ENCODE measurements at regions not wholly inside any gene's neighbourhood (a gene's known extent, or its start where the extent isn't known, plus 50 kb on each side); places are given as distances from the start of the nearest gene placed in this dataset.

DNA sequence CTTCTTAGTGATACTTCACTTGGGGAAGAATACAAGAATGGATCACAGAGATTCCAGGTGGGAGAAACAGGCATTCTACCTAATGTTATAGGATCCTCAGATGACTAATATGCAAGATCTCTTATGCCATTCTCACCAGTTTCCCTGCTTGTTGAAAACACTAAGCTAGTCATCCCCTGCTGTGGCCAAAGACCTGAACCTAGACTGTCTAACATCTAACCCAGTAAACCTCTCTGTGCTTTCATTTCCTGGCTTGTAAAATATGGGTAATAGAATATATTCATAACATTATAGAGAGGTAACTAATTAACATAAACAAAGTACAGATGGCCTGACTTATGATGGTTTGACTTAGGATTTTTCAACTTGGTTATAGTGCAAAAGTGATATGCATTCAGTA, 776.3 kb downstream of the TUSC7 start:
- DNase-seq: no peak

DNA sequence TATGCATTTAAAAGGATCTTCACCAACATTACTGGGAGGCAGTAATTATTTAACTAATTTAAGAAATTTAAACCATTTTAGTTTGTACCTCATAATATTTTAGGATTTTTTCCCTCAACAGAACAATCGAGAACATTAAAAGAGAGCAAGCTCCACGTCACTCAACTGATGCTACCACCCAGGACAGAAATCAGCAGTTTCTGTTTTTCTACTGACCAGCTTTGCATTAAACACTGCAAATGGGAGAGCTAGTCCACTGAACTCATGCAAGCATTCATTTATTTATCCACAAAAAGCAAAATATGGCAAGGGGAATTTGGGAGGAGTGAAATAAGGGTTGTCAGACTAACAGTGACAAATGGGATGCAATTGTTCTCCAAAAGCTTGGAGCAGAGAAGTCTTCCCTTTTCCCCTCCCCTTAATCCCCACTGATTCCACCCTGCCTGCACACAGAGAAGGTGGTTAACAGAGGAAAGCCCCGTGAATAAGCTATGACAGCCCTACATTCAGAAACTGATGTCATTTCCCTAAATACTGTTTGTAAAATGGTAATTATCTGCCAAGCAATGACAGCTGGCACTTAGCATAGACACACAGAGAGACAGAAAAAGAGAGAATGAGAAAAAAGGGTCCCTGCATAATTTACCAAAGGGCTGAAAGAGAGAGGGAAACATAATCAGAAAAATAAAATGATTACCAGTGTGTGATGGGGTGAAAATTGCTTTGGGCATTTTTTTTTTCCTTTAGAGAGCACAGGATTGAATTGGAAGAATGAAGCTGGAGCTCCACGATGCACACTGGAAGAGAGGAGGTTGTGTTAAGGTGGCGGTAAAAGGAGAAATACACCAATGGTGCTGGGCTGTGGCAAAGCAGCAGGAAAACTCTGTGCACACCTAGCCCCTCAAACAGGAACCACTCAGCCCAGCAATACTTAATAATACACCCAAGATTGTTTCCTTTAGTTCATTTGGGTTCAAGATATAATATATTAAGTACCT, 777.4 kb downstream of the TUSC7 start:
- no peak for DNase-seq

DNA sequence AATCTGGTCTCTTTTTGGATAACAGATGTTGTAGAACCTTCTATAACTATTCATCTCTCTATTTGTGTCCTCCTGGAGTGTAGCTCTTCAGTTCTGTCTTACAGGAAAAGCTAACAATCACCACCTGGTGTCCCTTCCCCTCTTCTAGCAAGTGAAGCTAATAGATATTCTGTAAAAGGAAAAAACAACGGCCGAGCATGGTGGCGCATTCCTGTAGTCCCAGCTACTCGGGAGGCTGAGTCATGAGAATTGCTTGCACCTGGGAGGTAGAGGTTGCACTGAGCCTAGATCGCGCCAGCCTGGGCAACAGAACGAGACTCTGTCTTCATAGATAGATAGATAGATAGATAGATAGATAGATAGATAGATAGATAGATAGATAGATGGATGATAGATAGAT, 779.4 kb downstream of the TUSC7 start:
- no peak for DNase-seq

DNA sequence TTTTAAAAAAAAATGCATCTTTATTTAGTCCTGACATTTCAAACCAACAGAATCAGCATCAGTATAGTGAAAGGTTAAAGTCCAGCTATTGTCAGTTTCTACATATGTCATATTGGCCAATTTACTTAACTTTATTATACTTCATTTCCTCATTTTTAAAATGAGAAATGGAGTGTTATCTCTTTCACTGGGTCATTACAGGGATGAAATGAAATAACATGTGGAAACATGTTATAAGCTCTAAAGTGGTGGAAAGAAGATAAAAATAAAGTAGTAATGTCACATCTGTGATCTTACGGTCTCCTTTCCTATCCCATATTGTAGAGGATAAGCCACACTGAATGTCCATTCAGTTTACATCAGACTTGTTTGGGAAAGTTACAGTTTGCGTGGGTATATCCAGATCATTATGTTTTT, 780.1 kb downstream of the TUSC7 start:
- no peak for DNase-seq

DNA sequence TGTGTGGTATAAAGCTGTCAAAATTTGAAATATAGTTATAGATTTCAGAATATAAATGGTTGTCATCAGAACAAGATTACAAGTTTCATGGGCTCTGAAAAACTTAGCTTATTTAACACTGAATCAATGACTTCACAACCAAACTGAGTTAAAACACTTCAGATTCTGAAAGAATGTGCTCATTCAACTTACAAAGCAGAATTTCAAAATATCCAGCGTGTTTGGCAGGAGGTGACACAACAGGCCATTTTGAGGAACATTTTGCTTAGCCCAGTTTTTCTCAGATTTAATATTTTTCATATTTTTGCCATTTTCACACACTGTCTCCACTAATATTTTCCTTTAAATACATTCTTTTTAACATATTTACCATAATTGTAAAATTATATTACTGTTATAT, 781.1 kb downstream of the TUSC7 start:
- DNase-seq: no peak

DNA sequence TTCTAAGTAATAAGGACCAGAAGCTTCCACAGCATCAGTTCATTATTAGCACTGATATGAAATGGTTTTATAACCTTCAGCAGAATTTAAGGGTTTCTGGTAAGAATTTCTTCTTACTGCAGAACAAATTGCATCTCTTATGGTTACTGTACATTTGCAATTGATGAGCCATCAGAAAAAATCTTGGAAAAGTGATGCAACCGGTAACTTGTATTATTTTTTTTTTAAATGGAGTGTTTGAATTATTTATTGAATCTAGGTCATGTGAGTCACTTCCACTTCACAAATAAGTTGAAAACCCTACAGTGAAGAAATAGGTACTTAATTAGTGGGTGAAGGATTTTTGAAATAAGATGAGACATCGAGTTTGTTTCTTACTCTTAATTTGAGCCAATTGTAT, 786.0 kb downstream of the TUSC7 start:
- no peak for DNase-seq

DNA sequence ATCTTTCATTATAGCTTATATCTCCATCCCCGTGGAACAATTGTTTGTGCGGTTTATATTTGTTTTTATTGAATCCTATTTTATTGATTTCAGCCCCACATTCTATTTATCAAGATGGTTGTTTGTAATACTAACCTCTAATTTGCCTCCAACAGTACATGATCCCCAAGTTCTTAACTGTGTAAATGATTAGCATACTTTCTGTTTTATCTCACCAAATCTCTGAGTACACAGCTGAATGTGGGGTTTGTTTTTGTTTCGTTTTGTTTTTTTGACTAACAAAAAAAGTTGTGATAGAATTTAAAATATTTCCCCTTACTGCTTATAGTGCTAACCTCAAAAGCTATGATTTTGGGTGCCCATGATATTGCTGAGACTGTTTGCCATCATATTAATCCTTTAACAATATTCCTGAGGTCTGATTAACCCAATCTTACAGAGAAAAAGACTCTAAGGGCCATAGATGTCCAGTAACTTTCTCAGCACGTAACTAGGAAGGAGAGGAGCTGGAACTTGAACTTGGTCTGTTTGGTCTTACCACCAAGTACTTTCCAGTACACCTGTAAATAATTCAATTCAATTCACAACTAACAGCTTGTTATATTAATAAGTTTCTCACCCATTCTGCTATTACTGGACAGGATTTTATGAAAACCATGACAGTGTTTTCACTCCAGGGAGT, 789.8 kb downstream of the TUSC7 start:
- DNase-seq: no peak

DNA sequence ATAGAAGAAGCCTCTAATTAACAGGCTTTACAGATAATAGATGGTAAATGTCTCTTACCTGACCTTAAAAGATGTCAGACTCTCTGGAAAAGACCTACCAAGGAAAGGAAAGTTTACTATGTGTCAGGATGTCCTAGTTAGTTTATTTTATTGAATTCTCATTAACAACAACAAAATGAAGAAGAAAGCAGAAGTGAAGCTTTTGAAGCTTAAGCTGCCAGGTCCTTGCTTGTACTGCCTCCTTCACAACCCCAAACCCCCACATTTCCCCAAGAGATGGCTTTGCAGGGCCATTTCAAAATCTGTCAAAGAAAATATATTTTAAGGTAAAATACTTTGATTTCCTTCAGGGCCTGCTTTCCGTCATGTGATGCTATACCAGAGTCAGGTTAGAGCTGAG, 798.4 kb downstream of the TUSC7 start:
- DNase-seq: no peak

DNA sequence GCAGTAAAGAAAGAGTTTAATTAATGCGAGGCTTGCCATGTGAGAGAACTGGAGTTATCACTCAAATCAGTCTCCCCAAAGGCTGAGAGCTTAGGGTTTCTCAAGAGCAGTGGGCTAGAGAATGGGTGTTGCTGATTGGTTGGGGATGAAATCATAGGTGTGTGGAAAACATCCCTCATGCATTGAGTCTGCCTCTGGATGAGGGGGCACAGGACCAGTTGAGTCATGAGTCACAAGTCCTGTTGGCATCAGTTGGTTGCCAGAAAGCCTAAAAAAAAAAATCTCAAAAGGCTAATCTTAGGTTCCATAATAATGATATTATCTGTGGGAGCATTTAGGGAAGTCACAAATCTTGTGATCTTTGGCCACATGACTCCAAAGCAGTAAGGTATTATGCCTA, 800.3 kb downstream of the TUSC7 start:
- DNase-seq: no peak

DNA sequence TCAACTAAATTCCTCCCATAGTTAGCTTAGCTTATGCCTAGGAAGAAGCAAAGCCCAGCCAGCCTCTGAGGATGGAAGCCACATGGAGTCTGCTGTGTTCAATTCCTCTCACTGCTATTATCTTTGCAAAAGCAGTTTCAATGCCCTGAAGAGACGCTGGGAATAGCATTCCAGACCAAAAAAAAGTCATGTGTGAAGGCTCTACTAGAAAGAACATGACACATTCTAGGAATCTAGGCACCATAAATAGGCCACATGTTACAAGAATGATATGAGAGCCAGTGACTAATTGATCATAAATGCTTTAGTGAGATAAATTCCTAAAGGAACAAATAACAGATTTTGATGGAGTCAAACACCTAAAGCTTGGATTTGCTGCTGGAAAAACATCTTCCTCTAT, 800.8 kb downstream of the TUSC7 start:
- no peak for DNase-seq

DNA sequence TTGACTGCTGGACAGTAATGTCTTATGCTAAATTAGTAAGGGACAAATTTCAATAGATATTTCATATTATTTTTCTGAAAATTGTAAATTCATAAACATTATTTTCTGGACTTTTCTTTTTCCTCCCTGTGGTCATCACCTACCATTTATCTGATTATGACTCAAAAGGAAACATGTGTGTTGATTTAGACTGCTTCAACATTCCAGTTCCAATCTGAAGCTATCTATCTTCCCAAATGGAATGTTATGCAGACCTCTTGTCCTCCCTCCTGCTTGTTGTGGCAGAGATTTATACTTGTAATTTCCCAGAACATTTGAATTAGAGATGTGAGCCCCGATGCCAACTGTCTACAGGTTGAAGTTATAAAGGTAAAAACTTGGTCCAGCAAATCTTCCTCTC, 803.4 kb downstream of the TUSC7 start:
- DNase-seq: no peak

DNA sequence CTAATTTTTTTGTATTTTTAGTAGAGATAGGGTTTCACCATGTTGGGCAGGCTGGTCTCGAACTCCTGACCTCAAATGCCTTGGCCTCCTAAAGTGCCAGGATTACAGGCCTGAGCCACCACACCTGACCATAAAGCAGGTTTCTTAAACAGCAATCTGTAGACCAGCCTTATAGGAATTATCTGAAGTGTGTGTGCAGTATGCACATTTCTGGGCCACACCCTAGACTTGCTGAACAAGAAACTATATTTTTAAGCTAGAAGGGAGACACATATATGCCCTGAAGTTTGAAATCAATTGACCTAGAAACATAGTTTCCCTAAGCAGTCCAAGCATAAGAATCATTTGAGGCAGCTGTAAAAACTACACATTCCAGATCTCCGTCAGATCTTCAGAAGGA, 805.7 kb downstream of the TUSC7 start:
- DNase-seq: no peak

DNA sequence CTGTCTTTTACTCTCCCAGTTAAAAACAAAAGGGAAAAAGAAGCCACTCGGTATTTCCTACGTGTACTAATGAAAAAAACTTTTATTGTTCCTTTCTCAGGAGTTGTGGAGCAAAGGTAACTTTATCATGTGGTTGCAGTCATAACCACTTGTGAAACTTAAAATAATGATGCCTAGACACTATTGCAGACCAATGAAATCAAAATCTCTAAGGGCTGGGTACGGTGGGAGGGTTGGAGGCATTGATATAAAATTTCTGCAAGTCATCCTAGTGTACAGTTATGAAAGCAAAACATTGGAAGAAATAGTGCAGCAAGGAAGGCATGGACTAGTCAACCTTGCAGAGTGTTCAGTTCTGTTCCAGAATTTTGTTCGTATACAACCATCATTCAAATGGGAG, 808.8 kb downstream of the TUSC7 start:
- DNase-seq: no peak

DNA sequence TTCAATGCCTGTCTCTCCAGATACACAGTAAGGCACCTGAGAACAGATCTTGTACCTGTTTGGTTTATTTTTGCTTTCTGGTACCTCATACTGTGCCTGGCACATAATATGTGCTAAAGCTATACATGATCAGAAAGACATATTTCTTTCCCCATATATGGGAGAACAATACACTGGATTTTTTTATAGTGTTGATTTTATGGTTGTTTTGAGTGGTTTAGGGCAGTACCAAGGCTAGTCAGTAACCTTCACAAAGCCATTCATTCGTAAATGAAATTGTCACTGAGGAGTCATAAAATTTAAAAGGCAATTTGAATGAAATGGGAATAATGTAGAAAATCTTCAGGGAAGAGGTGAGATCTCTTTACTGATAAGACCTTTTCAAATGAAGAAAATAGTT, 810.2 kb downstream of the TUSC7 start:
- no peak for DNase-seq

DNA sequence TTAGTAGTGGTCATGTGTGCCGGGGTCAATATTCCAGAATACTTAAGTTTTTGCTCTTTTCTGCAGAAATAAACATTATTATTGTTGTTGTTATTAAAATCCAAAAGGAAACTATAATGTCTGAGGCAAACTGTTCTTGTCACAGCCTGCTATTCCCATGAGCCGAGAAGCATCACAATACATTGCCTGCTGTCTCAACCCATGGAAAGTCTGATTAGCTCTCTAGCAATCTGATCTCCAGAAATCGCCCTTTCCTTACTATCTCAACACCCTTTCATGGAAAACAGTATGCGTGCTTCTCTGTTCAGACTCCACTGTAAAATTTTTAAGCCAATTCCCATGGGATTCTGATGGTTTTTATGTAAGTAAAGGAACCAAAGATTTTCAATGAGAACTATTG, 811.0 kb downstream of the TUSC7 start:
- DNase-seq: no peak

DNA sequence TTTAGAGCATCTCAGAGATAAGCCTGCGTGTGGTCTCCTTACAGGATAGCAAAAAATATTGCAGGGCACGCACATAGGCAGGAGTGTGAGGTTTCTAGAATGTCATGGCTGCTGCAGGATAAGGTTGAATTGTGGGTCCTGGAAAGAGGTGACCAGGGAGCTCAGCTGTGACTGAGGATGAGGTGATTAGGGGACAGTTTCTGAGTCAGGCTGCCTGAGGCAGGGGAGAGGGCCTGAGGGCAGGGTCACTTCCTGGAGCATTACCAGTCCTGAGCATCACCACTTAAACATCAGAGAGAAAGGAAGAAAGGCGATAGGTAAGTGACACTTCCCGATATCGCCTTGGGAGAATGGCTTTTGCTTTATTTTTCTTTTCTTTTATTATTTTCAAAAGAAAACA, 813.8 kb downstream of the TUSC7 start:
- DNase-seq: no peak

DNA sequence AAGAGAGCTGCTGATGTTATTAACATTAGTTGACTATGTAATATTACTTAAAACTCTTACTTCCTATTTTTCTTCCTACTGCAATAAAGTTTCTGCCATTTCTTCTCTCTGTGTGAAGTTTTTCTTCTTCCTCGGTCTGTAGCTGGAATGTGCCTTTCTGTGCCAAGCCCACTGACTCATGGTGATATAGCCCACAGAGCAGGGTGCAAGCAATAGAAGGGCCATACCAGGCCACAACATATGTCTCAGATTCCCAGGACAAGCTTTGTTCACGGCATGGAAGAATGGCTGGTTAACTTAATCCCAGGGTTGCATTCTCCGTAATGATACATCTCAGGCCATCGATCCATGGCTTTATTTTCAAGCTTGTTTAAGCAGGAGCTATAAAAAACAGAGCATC, 815.3 kb downstream of the TUSC7 start:
- DNase-seq: no peak

DNA sequence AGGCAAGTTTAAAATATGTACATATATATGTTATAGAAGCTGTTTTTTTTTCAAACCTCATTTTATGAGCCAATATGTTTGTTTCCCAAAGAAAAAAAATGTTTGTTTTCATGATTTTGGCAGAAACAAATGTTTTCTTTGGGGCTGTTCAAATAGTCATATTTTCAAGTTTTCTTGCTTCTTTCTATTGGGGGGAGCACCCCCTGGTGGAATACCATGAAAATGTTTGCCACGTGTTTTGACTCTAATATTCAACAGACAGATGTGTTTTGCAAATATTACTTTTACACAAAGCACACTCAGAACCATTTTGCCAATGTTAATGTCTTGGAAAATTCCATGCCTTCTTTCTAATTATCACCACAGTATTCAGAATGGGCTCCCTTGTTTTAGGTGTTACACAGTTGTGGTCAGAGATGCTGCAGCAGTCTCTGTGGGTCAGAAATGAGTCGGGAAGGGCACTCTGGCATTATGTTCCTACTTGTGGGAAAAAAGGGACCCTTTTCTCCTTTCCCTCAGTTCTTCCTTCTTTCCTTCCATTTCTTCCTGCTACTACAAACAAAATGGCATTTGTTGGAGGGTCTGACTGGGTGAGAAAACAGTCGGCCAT, 817.0 kb downstream of the TUSC7 start:
- no peak for DNase-seq

DNA sequence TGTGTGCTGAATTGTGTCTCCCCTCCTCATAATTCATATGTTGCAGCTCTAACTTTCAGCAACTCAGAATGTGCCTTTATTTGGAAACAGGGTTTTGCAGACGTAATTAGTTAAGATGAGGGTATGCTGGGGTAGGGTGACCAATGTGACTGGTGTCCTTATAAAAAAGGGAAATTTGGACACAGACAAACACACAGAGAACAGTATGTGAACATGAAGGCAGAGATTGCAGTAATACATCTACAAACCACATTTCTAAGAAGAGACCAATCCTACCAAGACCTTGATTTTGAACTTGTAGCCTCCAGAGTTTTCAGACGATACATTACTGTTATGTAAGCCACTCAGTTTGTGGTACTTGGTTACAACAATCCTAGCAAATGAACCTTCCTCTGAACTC, 817.8 kb downstream of the TUSC7 start:
- no peak for DNase-seq

DNA sequence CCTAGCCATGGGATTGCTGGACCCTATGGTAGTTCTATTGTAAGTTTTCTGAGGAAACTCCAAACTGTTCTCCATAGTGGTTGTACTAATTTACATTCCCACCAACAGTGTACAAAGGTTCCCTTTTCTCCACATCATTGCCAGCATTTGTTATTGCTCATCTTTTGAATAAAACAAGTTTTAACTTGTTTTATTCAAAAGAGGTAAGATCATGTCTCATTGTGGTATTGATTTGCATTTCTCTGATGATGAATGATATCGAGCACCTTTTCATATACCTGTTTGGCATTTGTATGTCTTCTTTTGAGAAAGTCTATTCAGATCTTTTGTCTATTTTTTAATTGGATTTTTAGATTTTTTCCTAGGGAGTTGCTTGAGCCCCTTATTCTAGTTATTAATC, 819.1 kb downstream of the TUSC7 start:
- DNase-seq: no peak

DNA sequence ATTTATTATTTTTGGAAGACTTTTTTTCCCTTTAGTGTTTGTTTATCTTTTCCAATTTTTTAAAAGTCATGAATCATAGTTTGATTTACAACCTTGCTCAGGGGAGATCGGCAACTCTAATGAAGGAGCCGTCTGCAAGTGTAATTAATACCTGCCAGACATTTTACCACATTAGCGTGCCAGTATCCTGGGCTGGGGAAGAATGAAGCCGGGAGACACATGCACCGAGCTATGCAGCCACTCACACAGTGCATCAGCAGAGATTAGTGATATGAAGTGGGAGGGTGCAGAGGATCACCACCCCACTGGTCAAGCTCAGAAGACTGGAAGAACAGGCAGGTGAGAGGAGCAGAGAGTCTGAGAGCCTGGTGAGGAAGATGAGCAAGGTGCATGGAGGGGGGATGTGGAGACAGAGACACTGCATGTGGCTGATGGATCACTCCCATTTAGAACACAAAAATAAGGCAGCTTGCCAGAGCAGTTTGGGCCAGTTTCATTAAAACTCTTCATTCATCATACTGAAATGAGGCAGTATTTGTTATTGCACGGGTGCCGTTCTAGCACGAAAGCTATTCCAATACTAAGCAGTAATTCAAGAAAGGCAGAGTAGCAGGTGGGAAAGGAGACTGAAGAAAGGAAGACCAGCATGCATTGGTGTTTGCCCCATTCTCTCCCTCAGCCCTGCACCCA, 821.6 kb downstream of the TUSC7 start:
- DNase-seq: no peak

DNA sequence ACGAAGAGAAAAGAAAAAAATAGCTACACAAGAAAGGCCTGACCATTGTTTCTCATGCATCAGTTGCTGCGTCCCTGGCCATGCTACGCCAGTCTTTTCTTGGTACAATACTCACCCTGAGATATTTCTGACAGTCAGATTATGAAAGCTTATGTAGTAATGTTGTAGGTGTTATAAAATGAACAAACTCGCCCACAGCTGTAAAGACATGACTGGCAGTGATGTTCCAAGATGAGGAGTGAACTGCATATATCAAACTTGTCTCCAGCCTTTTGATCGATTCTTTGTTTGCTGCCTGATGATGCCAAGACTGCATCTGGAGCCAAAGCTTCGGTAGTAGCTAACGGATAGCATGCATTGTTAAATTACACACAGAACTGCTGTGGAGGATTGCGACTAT, 822.7 kb downstream of the TUSC7 start:
- DNase-seq: no peak

DNA sequence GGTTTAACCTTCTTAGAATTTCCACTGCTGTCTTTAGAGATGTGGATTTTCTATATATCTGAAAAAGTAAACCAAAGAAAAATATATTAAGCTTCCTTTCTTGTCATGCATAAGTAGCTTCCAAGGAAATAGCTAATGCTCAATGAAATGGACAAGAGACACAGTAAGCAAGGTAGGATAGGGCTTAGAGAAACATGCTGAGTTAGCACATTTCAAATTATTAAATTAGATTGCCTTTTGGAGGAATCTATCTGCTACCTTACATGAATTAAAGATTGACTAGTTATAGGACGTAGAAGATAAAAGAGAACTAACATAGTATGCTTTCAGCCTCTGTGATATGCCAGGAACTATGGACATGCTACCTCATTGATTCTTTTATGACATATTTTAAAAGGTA, 824.6 kb downstream of the TUSC7 start:
- DNase-seq: no peak

Measured in CD4-positive, alpha-beta T cell treated with Interferon gamma for 1 hour (primary cell).